ENCODE measurements at regions not wholly inside any gene's neighbourhood (a gene's known extent, or its start where the extent isn't known, plus 50 kb on each side); places are given as distances from the start of the nearest gene placed in this dataset.
A peak's percentile ranks its signal among the peaks of the same experiment; 100 is the strongest.
"Not testable (repeated sequence)": the region's sequence is repeated elsewhere in the genome, so short reads cannot be mapped to it uniquely, and the experiment has no call there.

DNA sequence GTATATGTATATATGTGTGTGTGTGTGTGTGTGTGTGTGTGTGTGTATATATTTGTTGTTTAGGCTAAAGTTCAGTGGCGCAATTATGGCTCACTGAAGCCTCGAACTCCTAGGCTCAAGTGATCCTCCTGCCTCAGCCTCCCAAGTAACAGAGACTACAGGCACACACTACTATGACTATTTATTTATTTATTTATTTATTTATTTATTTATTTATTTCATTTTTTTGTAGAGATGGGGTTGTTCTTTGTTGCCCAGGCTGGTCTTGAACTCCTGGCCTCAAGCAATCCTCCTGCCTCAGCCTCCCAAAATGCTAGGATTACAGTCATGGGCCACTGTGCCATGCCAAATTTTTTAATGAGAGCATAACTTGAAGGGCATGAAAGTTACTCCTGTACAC lies 149.9 kb downstream of the FAM174A start:
- H3K27ac ChIP-seq (ENCODE audit: low read depth, low read length); H3K27ac Mint-ChIP-seq; H3K27me3 ChIP-seq (ENCODE audit: insufficient read depth, low read length, poor library complexity, severe bottlenecking); H3K4me1 Mint-ChIP-seq; H3K27me3 Mint-ChIP-seq; H3K4me1 ChIP-seq (ENCODE audit: insufficient read depth, low read length); H3K4me3 Mint-ChIP-seq; DNase-seq; POLR2A ChIA-PET; H3K4me3 ChIP-seq (ENCODE audit: low read length); H3K36me3 ChIP-seq (ENCODE audit: insufficient read depth, low read length); H3K9me3 ChIP-seq (ENCODE audit: low read length): not testable (repeated sequence)
- Mint-ChIP-seq H3K36me3 (peaks cover 0 to 41% (median 4%) of the 10 kb centered on the region in 3 donors), H3K9me3 (peaks cover 23 to 28% (median 26%) of the 10 kb centered on the region in 5 donors)
- CTCF ChIA-PET, result interaction anchor here (1.2 kb wide), 1 partner anchor 215 kb away, joined by 3 read pairs; no protein-coding TSS in a partner anchor

DNA sequence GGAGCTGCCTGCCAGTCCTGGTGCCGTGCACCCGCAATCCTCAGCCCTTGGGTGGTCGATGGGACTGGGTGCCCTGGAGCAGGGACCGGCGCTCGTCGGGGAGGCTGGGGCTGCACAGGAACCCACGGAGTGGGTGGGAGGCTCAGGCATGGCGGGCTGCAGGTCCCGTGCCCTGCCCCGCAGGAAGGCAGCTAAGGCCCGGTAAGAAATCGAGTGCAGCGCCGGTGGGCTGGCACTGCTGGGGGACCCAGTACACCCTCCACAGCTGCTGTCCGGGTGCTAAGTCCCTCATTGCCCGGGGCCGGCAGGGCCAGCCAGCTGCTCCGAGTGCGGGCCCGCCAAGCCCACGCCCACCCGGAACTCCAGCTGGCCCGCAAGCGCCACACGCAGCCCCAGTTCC lies 153.7 kb downstream of the FAM174A start:
- POLR2A ChIA-PET; H3K9me3 Mint-ChIP-seq; H3K4me1 ChIP-seq (ENCODE audit: insufficient read depth, low read length); H3K4me3 ChIP-seq (ENCODE audit: low read length); H3K4me1 Mint-ChIP-seq; H3K27ac Mint-ChIP-seq; H3K27me3 ChIP-seq (ENCODE audit: insufficient read depth, low read length, poor library complexity, severe bottlenecking); H3K36me3 ChIP-seq (ENCODE audit: insufficient read depth, low read length); H3K27me3 Mint-ChIP-seq; H3K9me3 ChIP-seq (ENCODE audit: low read length); H3K4me3 Mint-ChIP-seq; H3K27ac ChIP-seq (ENCODE audit: low read depth, low read length); DNase-seq: not testable (repeated sequence)
- peaks cover 0 to 12% (median 0%) of the 10 kb centered on the region in 3 donors for H3K36me3 Mint-ChIP-seq
- CTCF ChIA-PET, result interaction anchor here (1.2 kb wide), 1 partner anchor 12 kb away, joined by 3 read pairs; no protein-coding TSS in a partner anchor

DNA sequence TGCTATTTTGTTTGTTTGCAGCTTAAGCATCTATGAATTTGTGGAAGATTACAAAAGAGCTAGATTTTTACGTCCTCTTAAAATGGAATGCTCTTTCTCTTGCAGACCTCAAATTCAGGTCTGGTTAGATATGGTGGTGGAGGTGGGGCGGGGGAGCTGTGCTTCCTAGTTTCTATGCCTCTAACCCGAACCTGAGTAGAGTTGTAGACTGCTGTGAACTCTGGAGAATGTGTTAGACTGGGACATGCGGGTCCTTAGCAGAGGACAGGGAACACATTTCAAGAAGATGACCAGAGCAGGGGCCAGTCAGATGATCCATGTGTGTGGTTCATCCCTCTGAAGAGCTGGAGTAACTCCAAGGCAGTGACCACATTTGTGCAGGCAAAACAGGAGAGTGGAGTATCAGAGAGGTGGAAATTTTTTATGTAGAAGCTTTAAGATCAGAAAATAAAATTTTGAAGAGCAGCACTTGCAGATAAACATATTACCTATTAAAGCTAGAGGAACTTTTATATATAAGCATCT lies 154.9 kb downstream of the FAM174A start:
- ChIA-PET CTCF (interaction anchor here (1.4 kb wide), 1 partner anchor 8 kb away, joined by 4 read pairs; no protein-coding TSS in a partner anchor), POLR2A (no interaction called here)
- Histone ChIP-seq H3K4me1 (ENCODE audit: insufficient read depth, low read length) (no peaks in the 10 kb centered on the region), H3K36me3 (ENCODE audit: insufficient read depth, low read length) (no peaks in the 10 kb centered on the region), H3K27ac (ENCODE audit: low read depth, low read length) (no peak overlapping the region), H3K9me3 (ENCODE audit: low read length) (no peaks in the 10 kb centered on the region), H3K27me3 (ENCODE audit: insufficient read depth, low read length, poor library complexity, severe bottlenecking) (no peaks in the 10 kb centered on the region), H3K4me3 (ENCODE audit: low read length) (no peak overlapping the region)
- peaks cover 0 to 1% (median 0%) of the 10 kb centered on the region in 5 donors for H3K9me3 Mint-ChIP-seq
- no peak for DNase-seq
- peaks cover 0 to 5% of the 10 kb centered on the region in 2 donors for H3K27me3 Mint-ChIP-seq
- no peak overlapping the region for H3K4me3 Mint-ChIP-seq
- no peak overlapping the region for H3K27ac Mint-ChIP-seq
- H3K4me1 Mint-ChIP-seq, result peaks cover 1 to 7% (median 6%) of the 10 kb centered on the region in 3 donors
- peaks cover 0 to 7% (median 0%) of the 10 kb centered on the region in 3 donors for H3K36me3 Mint-ChIP-seq

DNA sequence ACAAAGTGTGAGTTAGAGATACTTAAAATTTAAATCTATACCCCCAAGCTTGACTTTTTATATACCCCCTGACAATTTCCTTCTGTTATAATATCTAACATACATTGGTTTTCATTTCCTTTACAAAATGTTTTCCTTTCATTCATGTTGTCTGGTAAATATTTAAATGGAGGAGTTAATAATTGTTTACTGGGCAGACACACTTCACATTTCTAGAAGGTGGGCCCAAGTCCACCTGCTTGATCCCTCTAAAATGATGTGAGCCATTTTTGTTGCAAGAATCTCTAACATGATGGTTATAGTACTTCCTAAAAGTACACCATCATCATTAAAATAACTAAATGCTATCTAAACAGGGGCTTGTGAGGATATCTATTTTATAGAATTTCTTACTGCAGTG lies 155.9 kb downstream of the FAM174A start:
- H3K36me3 Mint-ChIP-seq, result peaks cover 0 to 7% (median 0%) of the 10 kb centered on the region in 3 donors
- ChIA-PET CTCF (no interaction called here), POLR2A (no interaction called here)
- H3K9me3 ChIP-seq (ENCODE audit: low read length), result no peaks in the 10 kb centered on the region
- no peak overlapping the region for H3K4me3 Mint-ChIP-seq
- H3K4me1 ChIP-seq (ENCODE audit: insufficient read depth, low read length), result no peaks in the 10 kb centered on the region
- H3K27ac ChIP-seq (ENCODE audit: low read depth, low read length), result no peak overlapping the region
- no peak overlapping the region for H3K27ac Mint-ChIP-seq
- peaks cover 1 to 7% (median 6%) of the 10 kb centered on the region in 3 donors for H3K4me1 Mint-ChIP-seq
- no peak for DNase-seq
- peaks cover 0 to 5% of the 10 kb centered on the region in 2 donors for H3K27me3 Mint-ChIP-seq
- no peaks in the 10 kb centered on the region for H3K27me3 ChIP-seq (ENCODE audit: insufficient read depth, low read length, poor library complexity, severe bottlenecking)
- no peak overlapping the region for H3K4me3 ChIP-seq (ENCODE audit: low read length)
- no peaks in the 10 kb centered on the region for H3K36me3 ChIP-seq (ENCODE audit: insufficient read depth, low read length)
- H3K9me3 Mint-ChIP-seq, result peaks cover 0 to 1% (median 0%) of the 10 kb centered on the region in 5 donors

DNA sequence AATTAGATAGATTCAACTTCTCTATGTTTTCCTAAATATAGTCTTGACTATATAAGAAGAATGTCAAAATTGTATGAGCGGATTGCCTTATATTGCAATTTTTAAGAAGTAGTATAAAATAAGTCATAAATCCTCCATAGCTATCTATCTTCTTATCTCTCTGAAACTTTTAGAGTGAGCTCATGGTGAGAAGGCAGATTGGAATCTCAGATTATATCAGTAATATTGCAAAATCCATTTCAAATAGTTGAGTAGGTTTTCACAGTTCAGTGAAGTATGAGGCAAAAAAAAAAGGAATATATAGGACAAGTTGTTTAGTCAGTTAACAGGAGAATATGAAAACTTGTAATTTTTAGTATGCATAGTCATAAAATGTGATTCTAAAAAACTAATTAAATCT lies 156.4 kb downstream of the FAM174A start:
- Mint-ChIP-seq H3K27me3 (peaks cover 0 to 5% of the 10 kb centered on the region in 2 donors), H3K4me1 (peaks cover 1 to 7% (median 6%) of the 10 kb centered on the region in 3 donors), H3K36me3 (peaks cover 0 to 7% (median 0%) of the 10 kb centered on the region in 3 donors), H3K4me3 (no peak overlapping the region), H3K27ac (no peak overlapping the region), H3K9me3 (peaks cover 0 to 1% (median 0%) of the 10 kb centered on the region in 5 donors)
- POLR2A ChIA-PET, result no interaction called here
- CTCF ChIA-PET, result no interaction called here
- no peaks in the 10 kb centered on the region for H3K27me3 ChIP-seq (ENCODE audit: insufficient read depth, low read length, poor library complexity, severe bottlenecking)
- no peaks in the 10 kb centered on the region for H3K9me3 ChIP-seq (ENCODE audit: low read length)
- no peak overlapping the region for H3K27ac ChIP-seq (ENCODE audit: low read depth, low read length)
- H3K36me3 ChIP-seq (ENCODE audit: insufficient read depth, low read length), result no peaks in the 10 kb centered on the region
- DNase-seq, result no peak
- no peaks in the 10 kb centered on the region for H3K4me1 ChIP-seq (ENCODE audit: insufficient read depth, low read length)
- no peak overlapping the region for H3K4me3 ChIP-seq (ENCODE audit: low read length)

DNA sequence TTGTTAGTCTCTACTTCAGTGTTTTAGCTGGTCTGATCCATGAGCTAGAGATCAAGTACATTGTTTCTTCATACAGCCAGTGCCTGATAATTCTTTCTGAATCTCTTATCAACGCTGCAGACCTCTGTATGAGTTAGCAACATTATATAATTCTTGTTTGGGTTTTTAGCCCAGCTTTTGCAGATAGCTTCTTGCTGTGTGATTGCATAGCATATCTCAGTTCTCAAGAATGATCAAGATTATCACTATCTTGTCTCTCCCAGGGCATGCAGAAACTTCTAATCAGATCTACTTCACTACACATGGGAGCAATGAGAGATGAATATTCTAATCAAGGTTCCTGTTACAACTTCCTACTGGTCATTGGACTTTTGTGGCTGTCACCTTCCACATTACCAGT lies 158.3 kb downstream of the FAM174A start:
- POLR2A ChIA-PET, result no interaction called here
- H3K36me3 ChIP-seq (ENCODE audit: insufficient read depth, low read length), result no peaks in the 10 kb centered on the region
- no peak overlapping the region for H3K27ac Mint-ChIP-seq
- H3K27me3 Mint-ChIP-seq, result peaks cover 0 to 5% of the 10 kb centered on the region in 2 donors
- H3K4me3 ChIP-seq (ENCODE audit: low read length), result no peak overlapping the region
- DNase-seq, result no peak
- H3K9me3 ChIP-seq (ENCODE audit: low read length), result no peaks in the 10 kb centered on the region
- peaks cover 0 to 2% (median 0%) of the 10 kb centered on the region in 3 donors for H3K36me3 Mint-ChIP-seq
- H3K4me1 Mint-ChIP-seq, result peaks cover 1 to 7% (median 6%) of the 10 kb centered on the region in 3 donors
- H3K27ac ChIP-seq (ENCODE audit: low read depth, low read length), result no peak overlapping the region
- no peaks in the 10 kb centered on the region for H3K4me1 ChIP-seq (ENCODE audit: insufficient read depth, low read length)
- no peaks in the 10 kb centered on the region for H3K27me3 ChIP-seq (ENCODE audit: insufficient read depth, low read length, poor library complexity, severe bottlenecking)
- H3K9me3 Mint-ChIP-seq, result no peaks in the 10 kb centered on the region
- H3K4me3 Mint-ChIP-seq, result no peak overlapping the region
- CTCF ChIA-PET, result no interaction called here

DNA sequence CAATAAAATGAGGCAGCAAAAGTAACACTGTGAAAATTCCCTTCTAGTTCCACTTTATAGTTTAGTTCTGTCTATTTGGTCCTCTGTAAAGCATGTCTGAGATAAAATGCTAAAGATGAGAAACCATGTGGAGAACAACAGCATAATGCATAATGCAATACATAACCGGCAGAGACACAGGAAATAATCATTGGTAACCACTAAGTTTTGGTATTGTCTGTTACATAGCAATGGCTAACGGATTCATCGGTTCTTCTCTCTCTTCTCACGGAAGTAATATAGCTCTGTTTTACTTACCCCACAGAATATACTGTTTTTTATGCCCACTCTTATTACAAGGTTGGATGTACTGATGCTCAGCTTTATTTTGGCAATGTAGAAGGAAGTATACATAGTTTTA lies 158.9 kb downstream of the FAM174A start:
- no peak overlapping the region for H3K27ac ChIP-seq (ENCODE audit: low read depth, low read length)
- peaks cover 1 to 7% (median 6%) of the 10 kb centered on the region in 3 donors for H3K4me1 Mint-ChIP-seq
- H3K4me3 Mint-ChIP-seq, result no peak overlapping the region
- H3K9me3 Mint-ChIP-seq, result no peaks in the 10 kb centered on the region
- POLR2A ChIA-PET, result no interaction called here
- H3K27me3 Mint-ChIP-seq, result peaks cover 0 to 5% of the 10 kb centered on the region in 2 donors
- CTCF ChIA-PET, result no interaction called here
- no peaks in the 10 kb centered on the region for H3K36me3 ChIP-seq (ENCODE audit: insufficient read depth, low read length)
- H3K4me1 ChIP-seq (ENCODE audit: insufficient read depth, low read length), result no peaks in the 10 kb centered on the region
- H3K27me3 ChIP-seq (ENCODE audit: insufficient read depth, low read length, poor library complexity, severe bottlenecking), result no peaks in the 10 kb centered on the region
- no peak for DNase-seq
- no peaks in the 10 kb centered on the region for H3K9me3 ChIP-seq (ENCODE audit: low read length)
- H3K27ac Mint-ChIP-seq, result peak overlapping the region in 1 of 8 donors; percentile 10
- H3K4me3 ChIP-seq (ENCODE audit: low read length), result no peak overlapping the region
- H3K36me3 Mint-ChIP-seq, result peaks cover 0 to 2% (median 0%) of the 10 kb centered on the region in 3 donors

DNA sequence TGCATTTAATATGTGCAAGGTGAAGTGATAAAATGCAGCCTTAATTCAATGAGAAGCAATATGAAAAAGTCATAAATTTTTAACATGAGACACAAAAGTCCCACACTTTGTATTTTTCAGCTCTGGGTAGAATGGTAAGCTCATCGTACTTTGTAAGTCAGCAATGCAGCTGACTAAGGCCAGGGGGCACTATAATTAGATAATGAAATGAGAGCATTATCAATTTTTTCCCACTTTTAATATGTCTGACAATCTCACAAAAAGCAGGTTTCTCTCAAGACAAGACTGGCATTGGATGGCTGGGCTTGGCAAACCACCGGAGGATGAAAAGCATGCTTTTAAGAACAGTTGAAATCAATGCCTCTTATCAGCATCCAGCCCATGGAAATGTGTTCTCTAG lies 162.8 kb downstream of the FAM174A start:
- H3K4me1 Mint-ChIP-seq, result peaks cover 1 to 7% (median 6%) of the 10 kb centered on the region in 3 donors
- POLR2A ChIA-PET, result no interaction called here
- peaks cover 0 to 2% of the 10 kb centered on the region in 2 donors for H3K27me3 Mint-ChIP-seq
- H3K36me3 ChIP-seq (ENCODE audit: insufficient read depth, low read length), result no peaks in the 10 kb centered on the region
- H3K36me3 Mint-ChIP-seq, result peaks cover 0 to 5% (median 0%) of the 10 kb centered on the region in 3 donors
- no peak overlapping the region for H3K4me3 ChIP-seq (ENCODE audit: low read length)
- H3K4me3 Mint-ChIP-seq, result no peak overlapping the region
- no peak for DNase-seq
- no peaks in the 10 kb centered on the region for H3K9me3 Mint-ChIP-seq
- CTCF ChIA-PET, result interaction anchor here (0.9 to 1.1 kb wide), 2 partner anchors 8 to 9 kb away, joined by 3 to 4 read pairs; no protein-coding TSS in a partner anchor
- no peaks in the 10 kb centered on the region for H3K4me1 ChIP-seq (ENCODE audit: insufficient read depth, low read length)
- H3K9me3 ChIP-seq (ENCODE audit: low read length), result no peaks in the 10 kb centered on the region
- no peak overlapping the region for H3K27ac Mint-ChIP-seq
- no peaks in the 10 kb centered on the region for H3K27me3 ChIP-seq (ENCODE audit: insufficient read depth, low read length, poor library complexity, severe bottlenecking)
- no peak overlapping the region for H3K27ac ChIP-seq (ENCODE audit: low read depth, low read length)

All from CD8-positive, alpha-beta memory T cell (primary cell).